ENCODE measurements at regions not wholly inside any gene's neighbourhood (a gene's known extent, or its start where the extent isn't known, plus 50 kb on each side); places are given as distances from the start of the nearest gene placed in this dataset.

DNA sequence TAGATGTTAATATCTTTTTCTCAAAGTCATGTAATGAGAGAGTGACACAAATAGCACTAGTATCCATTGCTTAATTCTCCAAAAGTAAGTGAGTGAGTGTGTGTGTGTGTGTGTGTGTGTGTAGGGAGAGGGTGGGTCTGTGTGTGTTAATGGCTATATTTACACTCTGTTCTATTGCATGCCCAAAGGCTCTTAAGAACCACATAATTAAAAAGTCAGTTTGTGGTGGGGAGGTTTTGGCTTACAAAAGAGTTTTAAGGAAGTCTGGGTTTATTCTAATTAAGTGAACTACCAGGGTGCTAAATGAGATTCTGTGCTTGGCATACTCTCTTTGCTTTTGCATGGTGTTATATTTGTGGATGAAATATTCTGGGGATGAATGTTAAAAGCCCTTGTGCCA, 1897.6 kb upstream of the FLRT2 start:
- no peak for TF ChIP-seq SIN3A (IDR thresholded peaks at IDR 0.05; ENCODE audit: borderline replicate concordance, insufficient read depth, low read length)
- TF ChIP-seq TAF1 (IDR thresholded peaks at IDR 0.05; ENCODE audit: borderline replicate concordance, insufficient read depth, low read length) = no peak
- no peak for TF ChIP-seq FOXP2 (optimal IDR thresholded peaks at IDR 0.05; ENCODE audit: borderline replicate concordance, extremely low read depth, extremely low read length, insufficient read depth)
- TF ChIP-seq, protein P1, sequence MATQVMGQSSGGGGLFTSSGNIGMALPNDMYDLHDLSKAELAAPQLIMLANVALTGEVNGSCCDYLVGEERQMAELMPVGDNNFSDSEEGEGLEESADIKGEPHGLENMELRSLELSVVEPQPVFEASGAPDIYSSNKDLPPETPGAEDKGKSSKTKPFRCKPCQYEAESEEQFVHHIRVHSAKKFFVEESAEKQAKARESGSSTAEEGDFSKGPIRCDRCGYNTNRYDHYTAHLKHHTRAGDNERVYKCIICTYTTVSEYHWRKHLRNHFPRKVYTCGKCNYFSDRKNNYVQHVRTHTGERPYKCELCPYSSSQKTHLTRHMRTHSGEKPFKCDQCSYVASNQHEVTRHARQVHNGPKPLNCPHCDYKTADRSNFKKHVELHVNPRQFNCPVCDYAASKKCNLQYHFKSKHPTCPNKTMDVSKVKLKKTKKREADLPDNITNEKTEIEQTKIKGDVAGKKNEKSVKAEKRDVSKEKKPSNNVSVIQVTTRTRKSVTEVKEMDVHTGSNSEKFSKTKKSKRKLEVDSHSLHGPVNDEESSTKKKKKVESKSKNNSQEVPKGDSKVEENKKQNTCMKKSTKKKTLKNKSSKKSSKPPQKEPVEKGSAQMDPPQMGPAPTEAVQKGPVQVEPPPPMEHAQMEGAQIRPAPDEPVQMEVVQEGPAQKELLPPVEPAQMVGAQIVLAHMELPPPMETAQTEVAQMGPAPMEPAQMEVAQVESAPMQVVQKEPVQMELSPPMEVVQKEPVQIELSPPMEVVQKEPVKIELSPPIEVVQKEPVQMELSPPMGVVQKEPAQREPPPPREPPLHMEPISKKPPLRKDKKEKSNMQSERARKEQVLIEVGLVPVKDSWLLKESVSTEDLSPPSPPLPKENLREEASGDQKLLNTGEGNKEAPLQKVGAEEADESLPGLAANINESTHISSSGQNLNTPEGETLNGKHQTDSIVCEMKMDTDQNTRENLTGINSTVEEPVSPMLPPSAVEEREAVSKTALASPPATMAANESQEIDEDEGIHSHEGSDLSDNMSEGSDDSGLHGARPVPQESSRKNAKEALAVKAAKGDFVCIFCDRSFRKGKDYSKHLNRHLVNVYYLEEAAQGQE (IDR thresholded peaks at IDR 0.05; ENCODE audit: insufficient read depth in 1 of 2, low read depth in 2 of 2, low read length in 2 of 2) = no peak
- TF ChIP-seq POLR2AphosphoS5 (IDR thresholded peaks at IDR 0.05; ENCODE audit: low read depth, low read length) = no peak

DNA sequence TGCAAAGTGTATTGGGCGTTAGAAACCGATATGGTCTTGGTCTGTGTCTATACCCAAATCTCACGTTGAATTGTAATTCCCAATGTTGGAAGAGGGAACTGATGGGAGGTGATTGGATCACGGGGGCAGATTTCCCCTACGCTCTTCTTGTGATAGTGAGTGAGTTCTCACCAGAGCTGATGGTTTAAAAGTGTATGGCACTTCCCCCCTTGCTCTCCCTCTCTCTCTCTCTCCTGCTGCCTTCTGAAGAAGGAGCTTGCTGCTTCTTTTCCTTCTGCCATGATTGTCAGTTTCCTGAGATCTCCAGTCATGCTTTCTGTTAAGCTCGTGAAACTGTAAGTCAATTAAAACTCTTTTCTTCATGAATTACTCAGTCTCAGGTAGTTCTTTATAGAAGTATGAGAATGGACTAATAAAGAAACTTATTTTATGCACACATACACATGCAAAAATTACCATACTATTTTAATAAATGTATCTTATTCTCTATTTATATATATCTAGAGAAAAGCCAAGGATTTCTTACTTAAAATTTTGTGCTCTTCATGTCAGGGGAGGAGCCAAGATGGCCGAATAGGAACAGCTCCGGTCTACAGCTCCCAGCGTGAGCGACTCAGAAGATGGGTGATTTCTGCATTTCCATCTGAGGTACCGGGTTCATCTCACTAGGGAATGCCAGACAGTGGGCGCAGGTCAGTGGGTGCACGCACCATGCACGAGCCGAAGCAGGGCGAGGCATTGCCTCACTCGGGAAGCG, 1891.0 kb upstream of the FLRT2 start:
- TF ChIP-seq, protein P1 (IDR thresholded peaks at IDR 0.05; ENCODE audit: insufficient read depth in 1 of 2, low read depth in 2 of 2, low read length in 2 of 2) = no peak
- TF ChIP-seq TAF1 (IDR thresholded peaks at IDR 0.05; ENCODE audit: borderline replicate concordance, insufficient read depth, low read length) (no peak), POLR2AphosphoS5 (IDR thresholded peaks at IDR 0.05; ENCODE audit: low read depth, low read length) (no peak), SIN3A (IDR thresholded peaks at IDR 0.05; ENCODE audit: borderline replicate concordance, insufficient read depth, low read length) (no peak), FOXP2 (optimal IDR thresholded peaks at IDR 0.05; ENCODE audit: borderline replicate concordance, extremely low read depth, extremely low read length, insufficient read depth) (no peak)

DNA sequence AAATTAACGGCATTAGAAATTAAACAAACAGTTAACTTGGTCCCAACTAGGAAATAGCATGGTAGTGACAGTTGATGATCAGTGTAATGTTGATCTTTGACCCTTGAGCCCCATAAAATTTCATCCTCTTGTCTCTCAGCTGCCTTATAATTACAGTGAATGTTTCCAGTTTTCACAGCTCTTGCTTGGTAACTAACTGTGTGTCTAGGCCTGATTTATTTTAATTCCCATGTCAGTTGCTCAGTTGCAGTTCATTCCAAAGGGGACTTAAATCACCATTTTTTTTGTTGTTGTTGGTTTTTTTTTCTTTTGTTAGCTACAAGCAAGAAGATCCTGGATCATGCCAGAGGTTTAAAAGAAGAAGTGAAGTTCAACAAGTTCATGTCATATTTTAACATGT, 1883.7 kb upstream of the FLRT2 start:
- TF ChIP-seq POLR2AphosphoS5 (IDR thresholded peaks at IDR 0.05; ENCODE audit: low read depth, low read length) (no peak), FOXP2 (optimal IDR thresholded peaks at IDR 0.05; ENCODE audit: borderline replicate concordance, extremely low read depth, extremely low read length, insufficient read depth) (no peak), SIN3A (IDR thresholded peaks at IDR 0.05; ENCODE audit: borderline replicate concordance, insufficient read depth, low read length) (no peak), TAF1 (IDR thresholded peaks at IDR 0.05; ENCODE audit: borderline replicate concordance, insufficient read depth, low read length) (no peak)
- TF ChIP-seq, protein P1 (IDR thresholded peaks at IDR 0.05; ENCODE audit: insufficient read depth in 1 of 2, low read depth in 2 of 2, low read length in 2 of 2) = no peak

DNA sequence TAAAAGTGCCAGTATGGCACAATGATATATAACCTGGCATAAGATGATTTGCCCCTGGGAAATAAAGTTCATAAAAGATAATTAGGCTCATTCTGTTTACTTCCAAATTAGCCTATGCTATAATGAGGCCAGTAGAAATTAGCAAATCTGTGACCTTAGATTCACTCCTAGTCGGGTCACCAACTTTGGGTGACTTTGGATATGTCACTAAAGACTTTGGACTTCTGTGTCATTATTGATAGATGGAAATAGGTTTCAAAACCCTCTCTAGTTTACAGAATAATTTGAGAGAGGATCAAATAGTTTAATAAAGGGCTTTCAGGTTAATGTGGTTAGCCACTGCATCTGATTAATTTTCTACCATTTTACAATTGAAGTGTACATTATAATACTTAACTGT, 1869.3 kb upstream of the FLRT2 start:
- TF ChIP-seq FOXP2 (optimal IDR thresholded peaks at IDR 0.05; ENCODE audit: borderline replicate concordance, extremely low read depth, extremely low read length, insufficient read depth) = no peak
- TF ChIP-seq SIN3A (IDR thresholded peaks at IDR 0.05; ENCODE audit: borderline replicate concordance, insufficient read depth, low read length) = no peak
- TF ChIP-seq, protein P1 (IDR thresholded peaks at IDR 0.05; ENCODE audit: insufficient read depth in 1 of 2, low read depth in 2 of 2, low read length in 2 of 2) = no peak
- TF ChIP-seq TAF1 (IDR thresholded peaks at IDR 0.05; ENCODE audit: borderline replicate concordance, insufficient read depth, low read length) = no peak
- no peak for TF ChIP-seq POLR2AphosphoS5 (IDR thresholded peaks at IDR 0.05; ENCODE audit: low read depth, low read length)
